Activated naive CD4-positive, alpha-beta T cell treated with anti-CD3 and anti-CD28 coated beads for 36 hours (primary cell): ENCODE measurements at regions not wholly inside any gene's neighbourhood (a gene's known extent, or its start where the extent isn't known, plus 50 kb on each side); places are given as distances from the start of the nearest gene placed in this dataset.

ENCODE experiments used
- CTCF ChIA-PET: fragments of 350-600 bp; sonication (Branson Sonifier 250); formaldehyde crosslinking; loops from one replicate; lab custom pipeline; 2021; ENCODE audit warnings: antibody characterized with exemption; lab: Charles Lee
- DNase-seq: peaks from one replicate; pipeline ENCODE4 v3.0.0-alpha.2; 2020
- H3K27ac Mint-ChIP-seq: one replicate; pipeline ENCODE4 v1.8.0; 2021; ENCODE audit warnings: mild to moderate bottlenecking, mixed read lengths
- H3K27me3 Mint-ChIP-seq: one replicate; pipeline ENCODE4 v1.8.0; 2021; ENCODE audit warnings: low read depth, mixed read lengths
- H3K36me3 Mint-ChIP-seq: one replicate; pipeline ENCODE4 v1.8.0; 2021; ENCODE audit warnings: low read depth, mixed read lengths
- H3K4me1 Mint-ChIP-seq: one replicate; pipeline ENCODE4 v1.8.0; 2021; ENCODE audit warnings: low read depth, mixed read lengths
- H3K4me3 Mint-ChIP-seq: one replicate; pipeline ENCODE4 v1.8.0; 2021; ENCODE audit warnings: mild to moderate bottlenecking, moderate library complexity, mixed read lengths
- H3K9me3 Mint-ChIP-seq: one replicate; pipeline ENCODE4 v1.8.0; 2021; ENCODE audit warnings: mixed read lengths
- intact Hi-C: fragments of 100-400 bp; cut with micrococcal nuclease; formaldehyde crosslinking; loops from one replicate; pipeline ENCODE4 v1.15.1; 2023

DNA sequence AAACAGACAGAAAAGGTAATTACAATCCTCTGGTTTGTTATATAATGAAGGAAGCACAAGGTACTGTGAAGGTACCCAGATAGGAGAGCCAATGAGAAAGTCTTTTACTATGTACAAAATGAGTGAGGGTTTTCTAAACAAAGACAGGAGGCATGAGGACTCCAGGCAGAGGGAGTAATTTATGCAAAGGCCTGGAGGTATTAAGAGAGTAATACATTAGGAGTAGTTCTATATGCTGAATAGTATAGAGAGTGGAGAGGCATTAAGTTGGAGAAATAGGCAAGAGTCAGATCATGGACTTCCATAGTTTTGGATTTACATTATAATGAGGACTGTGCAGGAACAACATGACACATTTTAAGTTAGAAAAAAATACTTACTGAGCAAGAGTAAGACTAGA is 216.0 kb downstream of the SCG2 start:
- CTCF ChIA-PET, result interaction anchor here (0.6 kb wide), 1 partner anchor 150 kb away, joined by 3 read pairs; no protein-coding TSS in a partner anchor
- H3K4me1 Mint-ChIP-seq, result no peaks in the 10 kb centered on the region
- H3K4me3 Mint-ChIP-seq, result no peak overlapping the region
- no peaks in the 10 kb centered on the region for H3K9me3 Mint-ChIP-seq
- H3K27ac Mint-ChIP-seq, result no peak overlapping the region
- intact Hi-C loops, result no loop called here
- no peaks in the 10 kb centered on the region for H3K27me3 Mint-ChIP-seq
- no peaks in the 10 kb centered on the region for H3K36me3 Mint-ChIP-seq
- no peak for DNase-seq

DNA sequence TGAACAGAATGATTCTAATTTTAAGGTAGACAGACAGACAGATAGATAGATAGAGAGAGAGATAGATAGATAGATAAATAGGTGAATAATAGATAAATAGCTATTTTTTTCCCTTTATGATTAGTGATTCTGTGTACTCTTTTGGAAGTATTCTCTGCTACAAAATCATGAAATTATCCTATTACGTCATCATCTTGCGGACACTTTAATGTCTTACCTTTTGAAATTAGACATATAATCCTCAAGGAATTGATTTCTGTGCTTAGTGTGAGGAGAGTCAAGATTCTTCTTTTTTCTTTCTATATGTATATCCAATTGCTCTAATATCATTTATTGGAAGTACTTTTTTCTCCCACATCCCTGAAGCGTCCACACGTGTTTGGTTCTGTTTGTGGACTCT is 215.2 kb downstream of the SCG2 start:
- H3K9me3 Mint-ChIP-seq, result no peaks in the 10 kb centered on the region
- no peaks in the 10 kb centered on the region for H3K4me1 Mint-ChIP-seq
- intact Hi-C loops, result no loop called here
- DNase-seq, result no peak
- no peak overlapping the region for H3K4me3 Mint-ChIP-seq
- CTCF ChIA-PET, result interaction anchor here (0.7 kb wide), 1 partner anchor 140 kb away, joined by 3 read pairs; no protein-coding TSS in a partner anchor
- H3K27me3 Mint-ChIP-seq, result no peaks in the 10 kb centered on the region
- H3K27ac Mint-ChIP-seq, result no peak overlapping the region
- H3K36me3 Mint-ChIP-seq, result no peaks in the 10 kb centered on the region

DNA sequence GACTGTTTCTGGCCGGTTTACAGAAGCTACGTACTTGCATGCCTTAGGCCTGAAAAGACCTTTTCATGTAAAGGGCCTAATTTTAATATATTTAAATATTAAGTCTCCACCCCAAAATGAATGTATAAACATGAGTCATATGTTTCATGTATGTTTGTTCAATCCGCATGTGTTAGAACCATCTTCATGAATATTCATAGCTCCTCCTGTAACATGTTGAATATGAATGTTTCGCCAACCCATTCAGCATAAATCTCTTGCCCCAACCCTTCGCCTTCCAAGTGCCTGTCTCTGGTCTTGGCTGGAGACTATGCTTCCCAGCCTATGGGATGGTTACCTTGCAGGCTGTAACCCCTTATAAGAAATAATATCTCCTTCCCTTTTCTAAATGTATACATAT is 212.5 kb downstream of the SCG2 start:
- Mint-ChIP-seq H3K27me3 (no peaks in the 10 kb centered on the region), H3K4me3 (no peak overlapping the region), H3K36me3 (no peaks in the 10 kb centered on the region), H3K4me1 (no peaks in the 10 kb centered on the region), H3K9me3 (peaks cover 3% of the 10 kb centered on the region), H3K27ac (no peak overlapping the region)
- DNase-seq, result no peak
- CTCF ChIA-PET, result no interaction called here
- intact Hi-C loops, result no loop called here

DNA sequence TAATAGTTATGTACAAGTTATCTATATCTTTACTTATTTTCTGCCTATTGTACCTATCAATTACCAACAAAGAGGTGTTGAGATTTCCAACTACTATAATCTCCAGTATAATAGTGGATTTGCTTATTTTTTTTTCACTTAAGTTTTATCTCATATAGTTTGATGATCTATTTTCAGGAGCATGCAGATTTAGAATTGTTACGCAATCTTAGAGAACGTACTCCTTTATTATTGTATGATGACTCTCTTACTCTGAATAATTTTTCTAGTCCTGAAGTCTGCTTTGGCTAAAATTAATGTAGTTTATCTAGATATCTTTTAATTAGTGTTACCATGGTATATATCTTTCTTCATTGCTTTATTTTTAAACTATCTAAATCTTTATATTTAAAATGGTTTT is 205.2 kb downstream of the SCG2 start:
- intact Hi-C loops, result no loop called here
- peaks cover 7% of the 10 kb centered on the region for H3K9me3 Mint-ChIP-seq
- H3K27ac Mint-ChIP-seq, result no peak overlapping the region
- no peak for DNase-seq
- H3K4me1 Mint-ChIP-seq, result no peaks in the 10 kb centered on the region
- H3K4me3 Mint-ChIP-seq, result no peak overlapping the region
- no peaks in the 10 kb centered on the region for H3K36me3 Mint-ChIP-seq
- CTCF ChIA-PET, result no interaction called here
- no peaks in the 10 kb centered on the region for H3K27me3 Mint-ChIP-seq

DNA sequence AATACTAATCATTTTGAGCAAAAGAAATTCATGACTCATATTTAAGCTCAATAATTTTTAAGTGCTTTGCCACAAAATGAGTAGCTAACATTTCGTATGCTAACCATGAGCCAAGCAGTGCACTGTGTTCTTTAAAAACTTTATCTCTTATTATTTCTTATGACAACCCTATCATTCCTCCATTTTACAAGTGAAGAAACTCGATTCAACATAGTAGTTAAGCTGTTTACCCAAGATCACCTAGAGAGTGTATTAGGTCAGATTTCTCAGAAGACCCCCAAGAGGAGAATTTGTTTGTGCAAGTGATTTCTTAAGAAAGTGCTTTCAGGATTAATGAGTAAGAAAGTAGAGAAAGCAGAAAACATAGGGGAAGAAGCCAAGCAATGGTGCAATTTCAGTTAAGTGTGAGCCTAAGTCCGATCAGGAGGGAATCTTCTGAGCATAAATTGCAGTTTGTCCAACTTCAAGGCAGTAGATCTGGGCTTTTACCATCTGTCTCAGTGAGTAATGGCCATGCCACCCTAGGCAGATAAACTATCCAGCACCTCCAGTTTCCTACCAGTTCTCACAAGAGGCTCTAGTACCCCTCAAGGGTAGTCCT is 202.7 kb downstream of the SCG2 start:
- Mint-ChIP-seq H3K4me3 (no peak overlapping the region), H3K4me1 (no peaks in the 10 kb centered on the region), H3K9me3 (peaks cover 4% of the 10 kb centered on the region), H3K36me3 (no peaks in the 10 kb centered on the region), H3K27ac (no peak overlapping the region), H3K27me3 (no peaks in the 10 kb centered on the region)
- no peak for DNase-seq
- intact Hi-C loops, result no loop called here
- CTCF ChIA-PET, result no interaction called here

DNA sequence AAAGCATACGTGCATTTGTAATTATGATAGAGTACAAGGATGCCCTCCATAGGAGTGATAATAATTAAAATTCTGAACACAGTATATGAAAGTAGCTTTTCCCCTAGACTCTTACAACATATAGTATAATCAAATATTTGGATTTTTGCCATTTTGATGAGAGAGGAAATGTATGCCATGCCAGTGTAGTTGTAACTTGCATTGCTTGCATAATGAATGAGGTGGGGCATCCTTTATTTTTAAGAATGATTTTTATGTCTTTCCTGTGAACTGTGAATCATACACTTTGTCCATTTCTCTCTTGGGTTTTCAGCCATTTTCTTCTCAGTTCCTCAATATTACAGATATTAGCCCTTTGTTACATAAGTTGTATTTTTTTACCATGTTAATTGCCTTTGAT is 197.5 kb downstream of the SCG2 start:
- Mint-ChIP-seq H3K4me3 (no peak overlapping the region), H3K9me3 (no peaks in the 10 kb centered on the region), H3K4me1 (no peaks in the 10 kb centered on the region), H3K27ac (no peak overlapping the region), H3K36me3 (no peaks in the 10 kb centered on the region), H3K27me3 (no peaks in the 10 kb centered on the region)
- intact Hi-C loops, result no loop called here
- DNase-seq, result no peak
- CTCF ChIA-PET, result no interaction called here

DNA sequence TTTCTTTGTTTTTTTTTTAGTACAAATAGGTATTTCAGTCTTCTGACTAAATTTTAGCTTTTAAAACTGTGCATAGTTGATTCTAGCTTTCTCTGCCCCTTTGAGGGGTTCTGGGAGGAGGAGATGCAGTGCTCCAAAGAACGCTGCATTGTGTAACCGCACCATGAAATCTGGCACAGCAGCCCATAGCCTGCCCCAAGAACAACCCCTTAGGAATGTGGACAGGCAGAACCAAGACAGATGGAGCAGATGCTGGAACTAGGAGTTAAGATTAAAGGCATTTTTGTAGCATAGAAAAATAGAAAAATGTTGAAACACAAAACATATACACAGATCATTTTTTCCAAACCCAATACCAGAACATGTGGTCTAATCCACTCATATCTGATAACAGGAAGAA is 187.5 kb downstream of the SCG2 start:
- H3K27ac Mint-ChIP-seq, result no peak overlapping the region
- H3K27me3 Mint-ChIP-seq, result no peaks in the 10 kb centered on the region
- no peaks in the 10 kb centered on the region for H3K36me3 Mint-ChIP-seq
- H3K9me3 Mint-ChIP-seq, result no peaks in the 10 kb centered on the region
- H3K4me3 Mint-ChIP-seq, result no peak overlapping the region
- no peak for DNase-seq
- CTCF ChIA-PET, result no interaction called here
- H3K4me1 Mint-ChIP-seq, result no peaks in the 10 kb centered on the region
- intact Hi-C loops, result no loop called here

DNA sequence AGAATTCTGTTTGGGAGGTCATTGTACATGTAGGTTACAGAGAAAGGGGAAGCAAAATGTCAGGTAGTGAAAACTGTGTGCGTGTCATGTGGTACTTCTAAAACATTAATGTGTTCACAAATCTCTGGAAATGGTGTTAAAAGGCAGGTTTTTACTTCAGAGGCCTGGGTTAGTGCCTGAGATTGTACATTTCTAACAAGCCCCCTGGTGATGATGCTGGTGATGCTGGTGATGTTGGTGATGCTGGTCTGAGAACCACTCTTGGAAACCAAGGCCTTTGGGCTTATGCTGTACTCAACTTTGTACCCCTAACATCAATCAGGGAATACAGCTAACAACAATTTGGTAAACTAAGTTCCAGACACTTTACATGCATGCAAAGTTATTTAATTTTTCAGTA is 187.1 kb downstream of the SCG2 start:
- Mint-ChIP-seq H3K4me3 (no peak overlapping the region), H3K36me3 (no peaks in the 10 kb centered on the region), H3K27me3 (no peaks in the 10 kb centered on the region), H3K27ac (no peak overlapping the region), H3K9me3 (no peaks in the 10 kb centered on the region), H3K4me1 (no peaks in the 10 kb centered on the region)
- intact Hi-C loops, result no loop called here
- CTCF ChIA-PET, result no interaction called here
- DNase-seq, result no peak

DNA sequence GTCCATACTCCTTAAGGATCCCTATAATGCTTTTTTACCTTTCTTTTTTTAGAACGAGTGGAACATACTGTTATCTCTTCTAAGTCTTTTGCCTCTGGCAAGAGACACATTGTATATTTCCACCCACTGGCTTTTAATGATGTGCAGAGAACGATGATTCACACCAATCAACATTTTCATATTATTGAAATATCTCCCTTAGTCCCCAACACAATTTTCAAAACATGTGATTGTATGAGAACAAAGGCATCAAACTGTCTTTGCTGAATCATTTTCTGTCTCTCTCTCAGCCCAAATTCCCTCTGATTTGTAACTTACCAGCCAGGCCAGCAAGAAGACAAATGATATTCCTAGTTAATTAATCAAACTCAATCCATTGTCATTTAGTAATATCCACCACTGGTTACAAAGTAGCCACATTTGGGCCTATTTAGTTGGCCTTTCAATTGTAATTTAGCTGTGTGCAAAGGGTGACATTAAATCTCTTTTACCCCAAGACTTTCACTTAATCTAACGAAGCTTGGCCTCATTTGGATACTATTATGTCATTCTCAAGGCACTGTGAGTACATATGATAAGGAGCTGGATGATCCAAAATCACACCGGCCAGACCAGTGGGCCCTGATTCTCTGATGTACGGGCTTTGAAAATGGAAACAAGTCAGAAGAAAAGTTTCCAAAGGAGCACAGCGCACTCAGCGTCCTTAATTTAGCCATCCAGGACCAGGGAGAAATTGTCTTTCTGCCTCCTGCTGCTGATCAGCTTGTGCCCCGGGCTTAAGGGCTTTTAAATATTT is 185.1 kb downstream of the SCG2 start:
- CTCF ChIA-PET, result no interaction called here
- H3K4me1 Mint-ChIP-seq, result no peaks in the 10 kb centered on the region
- no peaks in the 10 kb centered on the region for H3K27me3 Mint-ChIP-seq
- H3K4me3 Mint-ChIP-seq, result no peak overlapping the region
- H3K27ac Mint-ChIP-seq, result no peak overlapping the region
- no peak for DNase-seq
- H3K36me3 Mint-ChIP-seq, result no peaks in the 10 kb centered on the region
- H3K9me3 Mint-ChIP-seq, result no peaks in the 10 kb centered on the region
- intact Hi-C loops, result no loop called here

DNA sequence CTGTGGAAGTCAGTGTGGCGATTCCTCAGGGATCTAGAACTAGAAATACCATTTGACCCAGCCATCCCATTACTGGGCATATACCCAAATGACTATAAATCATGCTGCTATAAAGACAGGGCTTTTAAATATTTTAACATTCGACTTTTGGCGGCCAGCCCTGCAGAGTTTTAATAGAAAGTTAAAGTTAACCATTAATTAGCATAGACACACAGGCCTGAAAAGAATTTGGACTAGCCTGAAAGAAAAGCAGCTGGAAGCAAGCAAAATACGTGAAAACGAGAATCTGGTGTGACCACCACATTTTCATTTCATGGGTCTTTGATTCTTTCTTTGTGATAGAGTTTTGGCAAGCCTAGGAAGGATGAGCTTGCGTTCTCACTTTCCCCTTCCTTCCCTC is 184.0 kb downstream of the SCG2 start:
- H3K27me3 Mint-ChIP-seq, result no peaks in the 10 kb centered on the region
- no peak overlapping the region for H3K4me3 Mint-ChIP-seq
- intact Hi-C loops, result no loop called here
- no peaks in the 10 kb centered on the region for H3K36me3 Mint-ChIP-seq
- H3K4me1 Mint-ChIP-seq, result no peaks in the 10 kb centered on the region
- CTCF ChIA-PET, result no interaction called here
- no peak overlapping the region for H3K27ac Mint-ChIP-seq
- H3K9me3 Mint-ChIP-seq, result no peaks in the 10 kb centered on the region
- no peak for DNase-seq

DNA sequence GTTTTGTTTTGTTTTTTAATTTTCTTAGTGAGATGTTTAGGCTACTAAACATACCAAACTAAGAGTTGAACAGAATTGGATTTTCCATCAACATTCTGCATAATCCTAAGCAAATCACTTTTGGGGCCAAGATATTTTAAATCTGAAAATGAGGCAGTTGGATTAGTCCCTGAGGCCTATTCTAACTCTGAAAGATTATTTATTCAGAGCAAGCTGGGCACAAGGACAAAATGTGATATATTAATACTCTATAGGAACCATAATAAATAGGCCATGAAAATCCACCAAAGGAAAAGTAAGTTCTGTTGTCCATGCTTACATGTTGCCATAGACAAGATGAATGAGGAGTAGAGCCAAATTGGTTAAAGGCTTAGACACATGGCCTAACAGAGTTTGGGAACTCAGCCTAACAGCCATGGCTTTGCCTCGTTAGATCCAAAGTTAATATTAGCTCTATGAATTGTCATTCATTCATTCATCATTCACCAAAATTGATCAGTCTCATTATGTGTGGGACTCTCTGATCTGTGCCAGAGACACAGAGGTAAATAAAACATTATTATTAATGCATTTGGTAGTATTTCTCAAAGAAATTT is 183.5 kb downstream of the SCG2 start:
- Mint-ChIP-seq H3K27me3 (no peaks in the 10 kb centered on the region), H3K4me1 (no peaks in the 10 kb centered on the region), H3K4me3 (no peak overlapping the region), H3K36me3 (no peaks in the 10 kb centered on the region), H3K27ac (no peak overlapping the region), H3K9me3 (no peaks in the 10 kb centered on the region)
- intact Hi-C loops, result no loop called here
- DNase-seq, result no peak
- CTCF ChIA-PET, result no interaction called here

DNA sequence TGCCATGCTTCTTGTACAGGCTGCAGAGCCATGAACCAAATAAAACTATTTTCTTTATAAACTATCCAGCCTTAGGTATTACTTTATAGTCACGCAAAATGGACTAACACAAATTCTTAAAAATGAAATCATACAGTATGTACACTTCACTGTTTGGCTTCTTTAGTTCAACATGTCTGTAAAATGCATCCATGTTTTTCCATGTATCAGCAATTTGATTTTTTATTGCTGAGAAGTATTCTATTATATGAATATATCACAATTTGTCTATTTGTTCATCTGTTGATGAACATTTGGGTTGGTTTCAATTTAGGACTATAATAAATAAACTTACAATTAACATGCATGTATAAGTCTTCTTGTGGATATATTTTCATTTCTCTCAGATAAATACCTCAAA is 182.1 kb downstream of the SCG2 start:
- CTCF ChIA-PET, result no interaction called here
- DNase-seq, result no peak
- no peak overlapping the region for H3K27ac Mint-ChIP-seq
- no peak overlapping the region for H3K4me3 Mint-ChIP-seq
- H3K9me3 Mint-ChIP-seq, result no peaks in the 10 kb centered on the region
- H3K36me3 Mint-ChIP-seq, result no peaks in the 10 kb centered on the region
- intact Hi-C loops, result no loop called here
- no peaks in the 10 kb centered on the region for H3K27me3 Mint-ChIP-seq
- H3K4me1 Mint-ChIP-seq, result no peaks in the 10 kb centered on the region

DNA sequence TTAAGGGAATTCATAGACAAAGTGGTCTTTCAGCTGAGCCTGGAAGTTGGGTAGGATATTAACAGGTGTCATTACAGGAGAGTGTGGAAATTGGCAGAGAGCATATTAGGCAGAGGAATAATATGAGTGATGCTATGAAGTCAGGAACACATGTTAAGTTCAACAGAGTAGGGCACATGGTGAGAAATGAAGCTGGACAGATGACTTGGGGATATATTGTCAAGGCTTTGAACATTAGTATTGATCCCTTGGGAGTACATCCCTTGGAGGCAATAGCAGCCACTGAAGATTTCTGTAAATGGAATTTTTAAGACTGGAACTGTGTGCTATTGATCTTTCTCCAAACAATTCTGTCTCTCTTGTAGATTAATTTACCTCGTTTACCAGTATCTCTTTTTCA is 170.7 kb downstream of the SCG2 start:
- Mint-ChIP-seq H3K27me3 (no peaks in the 10 kb centered on the region), H3K4me3 (no peak overlapping the region), H3K36me3 (no peaks in the 10 kb centered on the region), H3K4me1 (no peaks in the 10 kb centered on the region), H3K9me3 (peaks cover 2% of the 10 kb centered on the region), H3K27ac (no peak overlapping the region)
- DNase-seq, result no peak
- intact Hi-C loops, result no loop called here
- CTCF ChIA-PET, result no interaction called here
